ENCODE measurements at regions not wholly inside any gene's neighbourhood (a gene's known extent, or its start where the extent isn't known, plus 50 kb on each side); places are given as distances from the start of the nearest gene placed in this dataset.

GRCh38 chr2:125713533-125713932, 942.4 kb upstream of the GYPC start:
- TF ChIP-seq CTCF (IDR thresholded peaks at IDR 0.05; ENCODE audit: low read depth, low read length) (no peak), POLR2A (IDR thresholded peaks at IDR 0.05; ENCODE audit: extremely low read depth, insufficient read length) (no peak)

Data from NB4 (cell line).